DND-41 (cell line): ENCODE measurements at regions not wholly inside any gene's neighbourhood (a gene's known extent, or its start where the extent isn't known, plus 50 kb on each side); places are given as distances from the start of the nearest gene placed in this dataset.

Source experiments
- ATAC-seq: fragments of 200-7000 bp; cut with Tn5 transposase; 3 replicates; pipeline ENCODE4 v1.9.1; 2021; ENCODE audit warnings: low read depth; ENCODE audit not compliant: insufficient read depth
- DNase-seq: peaks from one replicate; pipeline ENCODE4 v3.0.0-alpha.2; 2020
- H2AFZ ChIP-seq: 2 replicates; pipeline ENCODE4 v1.6.0; 2012; ENCODE audit warnings: low read depth, low read length
- H3K27ac ChIP-seq: 2 replicates; pipeline ENCODE4 v1.5.1; 2012; ENCODE audit warnings: low read length, inconsistent platforms
- H3K27me3 ChIP-seq: fragments of 200-600 bp; sonication (generic); 2 replicates; pipeline ENCODE4 v1.6.0; 2012; ENCODE audit warnings: low read length, mild to moderate bottlenecking, inconsistent platforms; ENCODE audit not compliant: insufficient read depth, poor library complexity
- H3K36me3 ChIP-seq: 2 replicates; pipeline ENCODE4 v1.5.1; 2012; ENCODE audit warnings: low read length, inconsistent platforms; ENCODE audit not compliant: insufficient read depth
- H3K4me1 ChIP-seq: 2 replicates; pipeline ENCODE4 v1.5.1; 2012; ENCODE audit warnings: mild to moderate bottlenecking, low read length; ENCODE audit not compliant: insufficient read depth
- H3K4me2 ChIP-seq: 2 replicates; pipeline ENCODE4 v1.6.0; 2012; ENCODE audit warnings: mild to moderate bottlenecking, moderate library complexity, low read length, inconsistent platforms; ENCODE audit not compliant: insufficient read depth
- H3K4me3 ChIP-seq, 2 experiments: fragments of 200-600 bp in 1 of 2; shearing (Covaris generic) in 1 of 2; 2 replicates each; pipeline ENCODE4 v1.5.1; 2012 to 2016; ENCODE audit warnings: inconsistent platforms in 2 of 2, low read length in 2 of 2, mild to moderate bottlenecking in 2 of 2, low read depth in 1 of 2, moderate library complexity in 1 of 2
- H3K79me2 ChIP-seq: 2 replicates; pipeline ENCODE4 v1.6.0; 2012; ENCODE audit warnings: low read length, inconsistent platforms; ENCODE audit not compliant: insufficient read depth
- H3K9ac ChIP-seq: 2 replicates; pipeline ENCODE4 v1.6.0; 2012; ENCODE audit warnings: low read depth, mild to moderate bottlenecking, inconsistent platforms, low read length, moderate library complexity
- H3K9me3 ChIP-seq: 2 replicates; pipeline ENCODE4 v1.5.1; 2012; ENCODE audit warnings: low read length, moderate library complexity, mild to moderate bottlenecking, inconsistent platforms; ENCODE audit not compliant: insufficient read depth, severe bottlenecking
- H4K20me1 ChIP-seq: 2 replicates; pipeline ENCODE4 v1.6.0; 2012; ENCODE audit warnings: low read length; ENCODE audit not compliant: insufficient read depth
- EZH2 ChIP-seq: IDR thresholded peaks from 3 replicates; pipeline ENCODE4 v1.6.1; 2012; ENCODE audit warnings: borderline replicate concordance, low read depth, mild to moderate bottlenecking, moderate library complexity, low read length, inconsistent platforms; ENCODE audit not compliant: severe bottlenecking
- TF ChIP-seq, protein P1 (sequence below): IDR thresholded peaks from 2 replicates; pipeline ENCODE4 v1.5.1; 2012; ENCODE audit warnings: borderline replicate concordance, low read length, moderate library complexity, mild to moderate bottlenecking; ENCODE audit not compliant: poor library complexity, severe bottlenecking; ENCODE audit errors: extremely low read depth

DNA sequence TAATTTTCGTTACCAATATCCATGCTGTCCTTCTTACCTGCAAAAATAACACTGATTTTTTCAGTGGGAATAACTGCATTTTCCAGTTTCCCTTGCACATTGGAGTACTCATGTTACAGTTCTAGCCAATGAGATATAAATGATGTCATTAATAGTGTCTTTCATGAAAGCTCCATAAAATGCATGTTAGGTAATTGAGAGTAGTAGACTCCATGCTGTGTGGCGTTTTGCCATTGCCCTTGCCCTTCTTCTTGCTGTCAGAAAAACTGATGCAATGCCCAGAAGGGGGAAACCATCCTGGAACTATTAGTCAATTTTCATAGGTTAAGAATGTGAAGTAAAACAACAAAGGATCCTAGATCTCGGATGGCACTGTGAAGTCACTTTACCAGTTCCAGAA is 1765.3 kb downstream of the EFNA5 start:
- H3K36me3 ChIP-seq: no peaks in the 10 kb centered on the region

DNA sequence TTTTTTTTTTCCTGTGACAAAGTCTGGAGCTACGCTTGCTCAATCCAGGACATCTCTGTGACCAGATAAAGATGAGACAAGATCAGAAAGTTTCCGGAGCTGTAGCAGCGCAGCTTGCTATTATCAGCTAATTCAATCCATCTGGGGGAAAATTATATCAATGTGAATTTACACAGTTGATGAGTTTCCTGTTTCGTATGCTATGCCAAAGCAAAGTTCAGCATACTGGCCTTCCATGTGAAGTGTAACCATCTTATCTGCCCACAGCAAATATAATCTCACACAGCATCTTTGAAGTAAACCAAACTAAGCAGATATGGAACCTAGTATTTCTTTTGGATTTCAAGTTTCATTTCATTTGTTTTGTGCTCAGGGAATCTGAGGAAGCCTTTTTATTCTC is 1767.7 kb downstream of the EFNA5 start:
- DNase-seq (no peak), ATAC-seq (no peak)
- no peaks in the 10 kb centered on the region for H3K4me1 ChIP-seq
- no peak overlapping the region for H3K4me3 ChIP-seq
- H3K36me3 ChIP-seq: no peaks in the 10 kb centered on the region
- no peak overlapping the region for H3K27ac ChIP-seq
- TF ChIP-seq EZH2: no peak
- TF ChIP-seq, protein P1, sequence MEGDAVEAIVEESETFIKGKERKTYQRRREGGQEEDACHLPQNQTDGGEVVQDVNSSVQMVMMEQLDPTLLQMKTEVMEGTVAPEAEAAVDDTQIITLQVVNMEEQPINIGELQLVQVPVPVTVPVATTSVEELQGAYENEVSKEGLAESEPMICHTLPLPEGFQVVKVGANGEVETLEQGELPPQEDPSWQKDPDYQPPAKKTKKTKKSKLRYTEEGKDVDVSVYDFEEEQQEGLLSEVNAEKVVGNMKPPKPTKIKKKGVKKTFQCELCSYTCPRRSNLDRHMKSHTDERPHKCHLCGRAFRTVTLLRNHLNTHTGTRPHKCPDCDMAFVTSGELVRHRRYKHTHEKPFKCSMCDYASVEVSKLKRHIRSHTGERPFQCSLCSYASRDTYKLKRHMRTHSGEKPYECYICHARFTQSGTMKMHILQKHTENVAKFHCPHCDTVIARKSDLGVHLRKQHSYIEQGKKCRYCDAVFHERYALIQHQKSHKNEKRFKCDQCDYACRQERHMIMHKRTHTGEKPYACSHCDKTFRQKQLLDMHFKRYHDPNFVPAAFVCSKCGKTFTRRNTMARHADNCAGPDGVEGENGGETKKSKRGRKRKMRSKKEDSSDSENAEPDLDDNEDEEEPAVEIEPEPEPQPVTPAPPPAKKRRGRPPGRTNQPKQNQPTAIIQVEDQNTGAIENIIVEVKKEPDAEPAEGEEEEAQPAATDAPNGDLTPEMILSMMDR: no peak
- no peak overlapping the region for H3K4me2 ChIP-seq
- no peak overlapping the region for H3K9ac ChIP-seq
- no peaks in the 10 kb centered on the region for H3K9me3 ChIP-seq
- H3K79me2 ChIP-seq: no peaks in the 10 kb centered on the region
- H2AFZ ChIP-seq: no peak overlapping the region
- H3K27me3 ChIP-seq: no peaks in the 10 kb centered on the region
- H4K20me1 ChIP-seq: no peaks in the 10 kb centered on the region

More for the DNA sequence above, 1765.3 kb downstream of the EFNA5 start:
- H3K9ac ChIP-seq: no peak overlapping the region
- H3K4me2 ChIP-seq: no peak overlapping the region
- no peak overlapping the region for H3K4me3 ChIP-seq
- no peak overlapping the region for H3K27ac ChIP-seq
- no peak overlapping the region for H2AFZ ChIP-seq
- no peaks in the 10 kb centered on the region for H3K79me2 ChIP-seq
- no peaks in the 10 kb centered on the region for H3K4me1 ChIP-seq
- ATAC-seq (no peak), DNase-seq (no peak)
- no peaks in the 10 kb centered on the region for H3K27me3 ChIP-seq
- TF ChIP-seq, protein P1: no peak
- no peak for TF ChIP-seq EZH2
- no peaks in the 10 kb centered on the region for H3K9me3 ChIP-seq
- H4K20me1 ChIP-seq: no peaks in the 10 kb centered on the region

DNA sequence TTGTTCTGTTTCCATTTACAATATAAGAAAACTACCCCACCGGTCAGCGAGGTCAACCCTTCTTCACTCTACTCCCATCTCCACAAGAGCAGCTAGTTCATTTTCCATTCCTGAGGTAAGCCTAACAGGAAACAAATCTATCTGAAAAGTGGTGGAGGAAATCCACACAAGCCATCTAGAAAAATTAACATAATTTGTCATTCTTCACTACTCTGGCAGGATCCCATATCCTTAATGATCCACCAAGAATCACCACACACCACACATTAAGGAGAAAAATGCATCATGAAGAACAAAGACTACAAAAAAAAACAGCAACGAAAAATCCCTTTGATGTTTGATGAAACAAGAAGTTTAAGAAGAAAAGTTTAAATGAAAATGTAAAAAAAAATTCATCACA is 1771.0 kb downstream of the EFNA5 start:
- no peak for TF ChIP-seq EZH2
- TF ChIP-seq, protein P1: no peak
- no peak overlapping the region for H3K4me3 ChIP-seq
- DNase-seq (no peak), ATAC-seq (no peak)
- H4K20me1 ChIP-seq: no peaks in the 10 kb centered on the region
- no peaks in the 10 kb centered on the region for H3K4me1 ChIP-seq
- H3K36me3 ChIP-seq: no peaks in the 10 kb centered on the region
- H3K79me2 ChIP-seq: no peaks in the 10 kb centered on the region
- H3K9me3 ChIP-seq: no peaks in the 10 kb centered on the region
- H3K27ac ChIP-seq: no peak overlapping the region
- no peak overlapping the region for H3K4me2 ChIP-seq
- no peak overlapping the region for H3K9ac ChIP-seq
- H2AFZ ChIP-seq: no peak overlapping the region
- no peaks in the 10 kb centered on the region for H3K27me3 ChIP-seq

GRCh38 chr5:105898183-105898582 is 1772.6 kb downstream of the EFNA5 start:
- H3K27me3 ChIP-seq: no peaks in the 10 kb centered on the region
- H3K36me3 ChIP-seq: no peaks in the 10 kb centered on the region
- H3K79me2 ChIP-seq: no peaks in the 10 kb centered on the region
- no peaks in the 10 kb centered on the region for H3K9me3 ChIP-seq
- no peak overlapping the region for H3K4me2 ChIP-seq
- H2AFZ ChIP-seq: no peak overlapping the region
- H3K4me1 ChIP-seq: no peaks in the 10 kb centered on the region
- DNase-seq (no peak), ATAC-seq (no peak)
- H3K4me3 ChIP-seq: no peak overlapping the region
- no peak overlapping the region for H3K9ac ChIP-seq
- H4K20me1 ChIP-seq: no peaks in the 10 kb centered on the region
- no peak for TF ChIP-seq EZH2
- TF ChIP-seq, protein P1: no peak
- H3K27ac ChIP-seq: no peak overlapping the region
